ENCODE measurements at regions not wholly inside any gene's neighbourhood (a gene's known extent, or its start where the extent isn't known, plus 50 kb on each side); places are given as distances from the start of the nearest gene placed in this dataset.
"Not testable (repeated sequence)": the region's sequence is repeated elsewhere in the genome, so short reads cannot be mapped to it uniquely, and the experiment has no call there.

GRCh38 chr2:220585241-220585640, 957.8 kb downstream of the SLC4A3 start:
- Histone ChIP-seq H3K9ac (ENCODE audit: low read depth, low read length) (no peak overlapping the region), H3K36me3 (ENCODE audit: insufficient read depth, low read length) (no peaks in the 10 kb centered on the region), H3K27ac (ENCODE audit: low read depth, low read length) (no peak overlapping the region), H3K4me3 (ENCODE audit: low read length) (no peak overlapping the region), H3K27me3 (ENCODE audit: insufficient read depth, low read length) (no peaks in the 10 kb centered on the region), H3K4me1 (ENCODE audit: insufficient read depth, low read length) (no peaks in the 10 kb centered on the region), H3K9me3 (ENCODE audit: insufficient read depth, low read depth, low read length) (no peaks in the 10 kb centered on the region)
- WGBS, result 84% methylated on average over 2 of the region's 2 CpGs

- H3K4me3 ChIP-seq (ENCODE audit: low read length), result no peak overlapping the region
- H3K9me3 ChIP-seq (ENCODE audit: insufficient read depth, low read depth, low read length), result no peaks in the 10 kb centered on the region
- WGBS, result 98% methylated on average over 4 of the region's 5 CpGs
- no peaks in the 10 kb centered on the region for H3K27me3 ChIP-seq (ENCODE audit: insufficient read depth, low read length)
- no peak overlapping the region for H3K9ac ChIP-seq (ENCODE audit: low read depth, low read length)
- H3K36me3 ChIP-seq (ENCODE audit: insufficient read depth, low read length), result no peaks in the 10 kb centered on the region
- no peak overlapping the region for H3K27ac ChIP-seq (ENCODE audit: low read depth, low read length)
- no peaks in the 10 kb centered on the region for H3K4me1 ChIP-seq (ENCODE audit: insufficient read depth, low read length)
Measured at GRCh38 chr2:220586980-220587530, 959.6 kb downstream of the SLC4A3 start.

- Histone ChIP-seq H3K9ac (ENCODE audit: low read depth, low read length) (no peak overlapping the region), H3K27ac (ENCODE audit: low read depth, low read length) (no peak overlapping the region), H3K4me3 (ENCODE audit: low read length) (no peak overlapping the region), H3K36me3 (ENCODE audit: insufficient read depth, low read length) (no peaks in the 10 kb centered on the region), H3K9me3 (ENCODE audit: insufficient read depth, low read depth, low read length) (no peaks in the 10 kb centered on the region), H3K4me1 (ENCODE audit: insufficient read depth, low read length) (no peaks in the 10 kb centered on the region), H3K27me3 (ENCODE audit: insufficient read depth, low read length) (no peaks in the 10 kb centered on the region)
- WGBS, result 96% methylated on average over 5 of the region's 5 CpGs
Measured at GRCh38 chr2:220588148-220588547, 960.7 kb downstream of the SLC4A3 start.

GRCh38 chr2:220590476-220590875, 963.0 kb downstream of the SLC4A3 start:
- Histone ChIP-seq H3K9me3 (ENCODE audit: insufficient read depth, low read depth, low read length) (no peaks in the 10 kb centered on the region), H3K4me3 (ENCODE audit: low read length) (no peak overlapping the region), H3K27ac (ENCODE audit: low read depth, low read length) (no peak overlapping the region), H3K27me3 (ENCODE audit: insufficient read depth, low read length) (no peaks in the 10 kb centered on the region), H3K4me1 (ENCODE audit: insufficient read depth, low read length) (no peaks in the 10 kb centered on the region), H3K9ac (ENCODE audit: low read depth, low read length) (no peak overlapping the region), H3K36me3 (ENCODE audit: insufficient read depth, low read length) (no peaks in the 10 kb centered on the region)
- WGBS, result 94% methylated on average over 1 of the region's 1 CpG

GRCh38 chr2:220593526-220593925, 966.1 kb downstream of the SLC4A3 start:
- no CpG with 5 or more reads among the region's 1 CpG for WGBS
- Histone ChIP-seq H3K4me1 (ENCODE audit: insufficient read depth, low read length) (no peaks in the 10 kb centered on the region), H3K27ac (ENCODE audit: low read depth, low read length) (no peak overlapping the region), H3K36me3 (ENCODE audit: insufficient read depth, low read length) (no peaks in the 10 kb centered on the region), H3K27me3 (ENCODE audit: insufficient read depth, low read length) (no peaks in the 10 kb centered on the region), H3K4me3 (ENCODE audit: low read length) (no peak overlapping the region), H3K9me3 (ENCODE audit: insufficient read depth, low read depth, low read length) (no peaks in the 10 kb centered on the region), H3K9ac (ENCODE audit: low read depth, low read length) (no peak overlapping the region)

- H3K4me3 ChIP-seq (ENCODE audit: low read length), result no peak overlapping the region
- no peaks in the 10 kb centered on the region; the same call in 1 of the 2 replicates for H3K4me1 ChIP-seq (ENCODE audit: insufficient read depth, low read length)
- H3K9me3 ChIP-seq (ENCODE audit: insufficient read depth, low read depth, low read length), result no peaks in the 10 kb centered on the region
- 52% methylated on average over 3 of the region's 3 CpGs for WGBS
- H3K27me3 ChIP-seq (ENCODE audit: insufficient read depth, low read length), result no peaks in the 10 kb centered on the region
- H3K27ac ChIP-seq (ENCODE audit: low read depth, low read length), result no peak overlapping the region
- H3K36me3 ChIP-seq (ENCODE audit: insufficient read depth, low read length), result no peaks in the 10 kb centered on the region
- no peak overlapping the region for H3K9ac ChIP-seq (ENCODE audit: low read depth, low read length)
Measured at GRCh38 chr2:220601674-220602073, 970.4 kb downstream of the EPHA4 start.

- not testable (repeated sequence) for H3K9me3 ChIP-seq (ENCODE audit: insufficient read depth, low read depth, low read length)
- 99% methylated on average over 8 of the region's 8 CpGs for WGBS
Measured at GRCh38 chr2:220613004-220613403, 959.1 kb downstream of the EPHA4 start.

GRCh38 chr2:220614064-220614463, 958.0 kb downstream of the EPHA4 start:
- H3K27ac ChIP-seq (ENCODE audit: low read depth, low read length), result no peak overlapping the region
- H3K36me3 ChIP-seq (ENCODE audit: insufficient read depth, low read length), result no peaks in the 10 kb centered on the region
- no peak overlapping the region for H3K4me3 ChIP-seq (ENCODE audit: low read length)
- no peaks in the 10 kb centered on the region for H3K4me1 ChIP-seq (ENCODE audit: insufficient read depth, low read length)
- no peak overlapping the region for H3K9ac ChIP-seq (ENCODE audit: low read depth, low read length)
- no CpG with 5 or more reads among the region's 1 CpG for WGBS
- H3K9me3 ChIP-seq (ENCODE audit: insufficient read depth, low read depth, low read length), result no peaks in the 10 kb centered on the region
- H3K27me3 ChIP-seq (ENCODE audit: insufficient read depth, low read length), result no peaks in the 10 kb centered on the region

More at GRCh38 chr2:220613004-220613403, 959.1 kb downstream of the EPHA4 start:
- H3K27ac ChIP-seq (ENCODE audit: low read depth, low read length); H3K36me3 ChIP-seq (ENCODE audit: insufficient read depth, low read length); H3K9ac ChIP-seq (ENCODE audit: low read depth, low read length); H3K27me3 ChIP-seq (ENCODE audit: insufficient read depth, low read length); H3K4me3 ChIP-seq (ENCODE audit: low read length); H3K4me1 ChIP-seq (ENCODE audit: insufficient read depth, low read length): not testable (repeated sequence)

GRCh38 chr2:220619525-220620220, 952.4 kb downstream of the EPHA4 start:
- Histone ChIP-seq H3K4me3 (ENCODE audit: low read length) (no peak overlapping the region), H3K27ac (ENCODE audit: low read depth, low read length) (no peak overlapping the region), H3K4me1 (ENCODE audit: insufficient read depth, low read length) (no peaks in the 10 kb centered on the region), H3K27me3 (ENCODE audit: insufficient read depth, low read length) (no peaks in the 10 kb centered on the region), H3K9ac (ENCODE audit: low read depth, low read length) (no peak overlapping the region), H3K36me3 (ENCODE audit: insufficient read depth, low read length) (no peaks in the 10 kb centered on the region), H3K9me3 (ENCODE audit: insufficient read depth, low read depth, low read length) (no peaks in the 10 kb centered on the region)
- 85% methylated on average over 3 of the region's 3 CpGs for WGBS

GRCh38 chr2:220626603-220627002, 945.5 kb downstream of the EPHA4 start:
- WGBS, result 93% methylated on average over 3 of the region's 3 CpGs
- H3K36me3 ChIP-seq (ENCODE audit: insufficient read depth, low read length), result no peaks in the 10 kb centered on the region
- H3K27ac ChIP-seq (ENCODE audit: low read depth, low read length), result no peak overlapping the region
- H3K4me1 ChIP-seq (ENCODE audit: insufficient read depth, low read length), result no peaks in the 10 kb centered on the region
- no peak overlapping the region for H3K4me3 ChIP-seq (ENCODE audit: low read length)
- H3K27me3 ChIP-seq (ENCODE audit: insufficient read depth, low read length), result no peaks in the 10 kb centered on the region
- no peak overlapping the region for H3K9ac ChIP-seq (ENCODE audit: low read depth, low read length)
- H3K9me3 ChIP-seq (ENCODE audit: insufficient read depth, low read depth, low read length), result no peaks in the 10 kb centered on the region

GRCh38 chr2:220628252-220628651, 943.9 kb downstream of the EPHA4 start:
- no peaks in the 10 kb centered on the region for H3K36me3 ChIP-seq (ENCODE audit: insufficient read depth, low read length)
- H3K4me1 ChIP-seq (ENCODE audit: insufficient read depth, low read length), result no peaks in the 10 kb centered on the region
- no peak overlapping the region for H3K9ac ChIP-seq (ENCODE audit: low read depth, low read length)
- H3K27ac ChIP-seq (ENCODE audit: low read depth, low read length), result no peak overlapping the region
- H3K27me3 ChIP-seq (ENCODE audit: insufficient read depth, low read length), result no peaks in the 10 kb centered on the region
- no peak overlapping the region for H3K4me3 ChIP-seq (ENCODE audit: low read length)
- no peaks in the 10 kb centered on the region for H3K9me3 ChIP-seq (ENCODE audit: insufficient read depth, low read depth, low read length)

- H3K4me1 ChIP-seq (ENCODE audit: insufficient read depth, low read length), result peaks cover 11% of the 10 kb centered on the region
- no peaks in the 10 kb centered on the region for H3K9me3 ChIP-seq (ENCODE audit: insufficient read depth, low read depth, low read length)
- no peaks in the 10 kb centered on the region for H3K27me3 ChIP-seq (ENCODE audit: insufficient read depth, low read length)
- H3K4me3 ChIP-seq (ENCODE audit: low read length), result no peak overlapping the region
- no peak overlapping the region for H3K9ac ChIP-seq (ENCODE audit: low read depth, low read length)
- WGBS, result no CpG with 5 or more reads among the region's 2 CpGs
- no peaks in the 10 kb centered on the region for H3K36me3 ChIP-seq (ENCODE audit: insufficient read depth, low read length)
- no peak overlapping the region for H3K27ac ChIP-seq (ENCODE audit: low read depth, low read length)
Measured at GRCh38 chr2:220641137-220641536, 931.0 kb downstream of the EPHA4 start.
